Stimulated activated CD4-positive, alpha-beta T cell treated with anti-CD3 and anti-CD28 coated beads, Interleukin-2, amount 100 ng/mL, for 48 hours (primary cell): ENCODE measurements at regions not wholly inside any gene's neighbourhood (a gene's known extent, or its start where the extent isn't known, plus 50 kb on each side); places are given as distances from the start of the nearest gene placed in this dataset.

Experiments
- DNase-seq, 2 donors: peaks; one replicate each; pipeline ENCODE4 v3.0.0-alpha.2; 2020

GRCh38 chr14:48826058-48826457 is 760.1 kb downstream of the RPS29 start:
- no peak for DNase-seq

GRCh38 chr14:48814562-48814961 is 771.6 kb downstream of the RPS29 start:
- no peak for DNase-seq

- no peak for DNase-seq
These were observed 780.9 kb downstream of the RPS29 start for GRCh38 chr14:48805315-48805714.

- no peak for DNase-seq
These were observed 793.7 kb downstream of the RPS29 start for GRCh38 chr14:48792376-48793024.

GRCh38 chr14:48788771-48789170 is 797.4 kb downstream of the RPS29 start:
- DNase-seq: no peak

- DNase-seq: no peak
These were observed 799.7 kb downstream of the RPS29 start for GRCh38 chr14:48786498-48786897.

GRCh38 chr14:48771717-48772116 is 814.5 kb downstream of the RPS29 start:
- no peak for DNase-seq

- no peak for DNase-seq
These were observed 834.9 kb downstream of the RPS29 start for GRCh38 chr14:48751293-48751692.

GRCh38 chr14:48748151-48748675 is 838.0 kb downstream of the RPS29 start:
- DNase-seq: no peak

- DNase-seq: no peak
These were observed 838.6 kb downstream of the RPS29 start for GRCh38 chr14:48747561-48748089.

GRCh38 chr14:48744202-48744601 is 842.0 kb downstream of the RPS29 start:
- no peak for DNase-seq

GRCh38 chr14:48738186-48738925 is 847.8 kb downstream of the RPS29 start:
- no peak for DNase-seq

- no peak for DNase-seq
These were observed 850.6 kb downstream of the RPS29 start for GRCh38 chr14:48735607-48736006.

- DNase-seq: no peak
These were observed 854.9 kb downstream of the RPS29 start for GRCh38 chr14:48731260-48731659.

- DNase-seq: no peak
These were observed 860.0 kb downstream of the RPS29 start for GRCh38 chr14:48726080-48726642.

- no peak for DNase-seq
These were observed 861.0 kb downstream of the RPS29 start for GRCh38 chr14:48725051-48725734.

GRCh38 chr14:48723841-48724495 is 862.2 kb downstream of the RPS29 start:
- no peak for DNase-seq

GRCh38 chr14:48714366-48714765 is 871.8 kb downstream of the RPS29 start:
- no peak for DNase-seq

- no peak for DNase-seq
These were observed 876.0 kb downstream of the RPS29 start for GRCh38 chr14:48710133-48710532.

- DNase-seq: no peak
These were observed 876.8 kb downstream of the RPS29 start for GRCh38 chr14:48709277-48709785.

- DNase-seq: no peak
These were observed 881.5 kb downstream of the RPS29 start for GRCh38 chr14:48704639-48705038.

GRCh38 chr14:48703728-48704467 is 882.3 kb downstream of the RPS29 start:
- DNase-seq: no peak
